ENCODE measurements at regions not wholly inside any gene's neighbourhood (a gene's known extent, or its start where the extent isn't known, plus 50 kb on each side); places are given as distances from the start of the nearest gene placed in this dataset.
A peak's percentile ranks its signal among the peaks of the same experiment; 100 is the strongest.
"Not testable (repeated sequence)": the region's sequence is repeated elsewhere in the genome, so short reads cannot be mapped to it uniquely, and the experiment has no call there.

DNA sequence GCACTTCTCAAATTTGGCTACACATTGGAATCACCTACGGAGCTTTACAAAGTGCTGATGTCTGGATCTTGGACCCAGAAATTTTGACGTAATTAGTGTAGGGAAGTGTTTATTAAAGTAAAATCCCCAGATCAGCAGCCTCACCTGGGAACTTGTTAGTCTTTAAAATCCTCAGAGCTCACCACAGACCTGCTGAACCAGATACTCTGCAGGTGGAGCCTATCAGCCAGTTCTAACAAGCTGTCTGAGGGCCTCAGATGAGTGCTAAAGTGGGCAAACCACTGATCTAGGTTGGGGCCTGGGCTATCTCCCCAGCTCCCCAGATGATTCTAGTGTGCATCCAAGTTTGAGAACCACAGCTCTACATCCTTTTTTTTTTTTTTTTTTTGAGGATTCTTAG is 436.0 kb downstream of the ETS1 start:
- Mint-ChIP-seq H3K27me3 (no peaks in the 10 kb centered on the region), H3K4me3 (no peak overlapping the region)

DNA sequence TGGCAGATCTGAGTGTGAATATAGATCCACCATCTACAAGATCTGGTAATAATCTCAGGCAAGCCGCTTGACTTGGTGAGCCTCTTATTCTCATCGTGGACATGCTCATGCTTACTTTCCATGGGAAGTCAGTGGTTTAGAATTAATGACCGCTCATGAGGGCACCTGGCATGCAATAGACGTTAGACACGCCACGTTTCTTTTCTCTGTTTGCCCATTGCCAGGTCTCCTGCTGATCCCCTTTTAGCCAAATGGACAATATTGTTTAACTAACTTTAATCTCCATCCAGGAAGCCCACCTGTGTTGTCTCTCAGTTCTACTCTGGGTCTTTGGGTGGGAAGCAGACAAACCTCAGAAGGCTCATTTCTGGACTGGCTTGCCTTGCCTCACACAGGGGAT is 439.1 kb downstream of the ETS1 start:
- Mint-ChIP-seq H3K36me3 (no peaks in the 10 kb centered on the region), H3K4me3 (no peak overlapping the region), H3K27ac (no peak overlapping the region), H3K9me3 (no peaks in the 10 kb centered on the region), H3K4me1 (no peaks in the 10 kb centered on the region), H3K27me3 (no peaks in the 10 kb centered on the region)

More for the DNA sequence above, 436.0 kb downstream of the ETS1 start:
- no peaks in the 10 kb centered on the region for H3K36me3 Mint-ChIP-seq
- no peaks in the 10 kb centered on the region for H3K4me1 Mint-ChIP-seq
- no peak overlapping the region for H3K27ac Mint-ChIP-seq
- H3K9me3 Mint-ChIP-seq: no peaks in the 10 kb centered on the region

DNA sequence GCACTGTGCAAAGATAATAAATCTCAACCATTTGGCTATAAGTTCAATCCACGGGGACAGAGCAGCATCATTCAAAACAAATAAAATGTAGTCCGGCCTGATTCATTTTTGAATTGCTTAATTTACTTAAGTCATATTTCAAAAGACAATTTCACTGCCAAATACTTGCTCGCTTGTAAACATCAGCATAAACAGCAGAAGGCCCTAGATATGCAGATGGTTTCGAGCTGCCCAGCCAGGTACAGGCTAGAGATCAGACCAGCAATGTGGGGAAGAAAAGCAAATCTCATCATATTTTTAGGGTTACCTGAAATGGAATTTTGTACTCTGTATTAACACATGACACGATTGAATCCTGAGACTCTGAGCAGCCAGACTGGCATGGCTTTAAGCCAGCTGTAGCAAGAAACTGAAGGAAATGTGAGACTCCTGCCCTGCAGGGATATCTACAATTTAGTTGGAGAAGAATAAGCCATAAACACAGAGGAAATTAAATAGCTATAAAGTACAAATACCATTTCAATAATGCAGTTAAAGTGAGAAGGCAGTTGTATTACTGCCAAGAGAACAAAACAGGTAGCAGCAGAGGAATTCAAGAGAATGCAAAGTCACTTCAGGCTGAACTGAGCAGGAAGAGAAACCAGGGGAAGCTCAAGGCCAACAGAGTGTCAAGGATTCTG is 440.3 kb downstream of the ETS1 start:
- H3K36me3 Mint-ChIP-seq: no peaks in the 10 kb centered on the region
- no peak overlapping the region for H3K27ac Mint-ChIP-seq
- no peaks in the 10 kb centered on the region for H3K4me1 Mint-ChIP-seq

DNA sequence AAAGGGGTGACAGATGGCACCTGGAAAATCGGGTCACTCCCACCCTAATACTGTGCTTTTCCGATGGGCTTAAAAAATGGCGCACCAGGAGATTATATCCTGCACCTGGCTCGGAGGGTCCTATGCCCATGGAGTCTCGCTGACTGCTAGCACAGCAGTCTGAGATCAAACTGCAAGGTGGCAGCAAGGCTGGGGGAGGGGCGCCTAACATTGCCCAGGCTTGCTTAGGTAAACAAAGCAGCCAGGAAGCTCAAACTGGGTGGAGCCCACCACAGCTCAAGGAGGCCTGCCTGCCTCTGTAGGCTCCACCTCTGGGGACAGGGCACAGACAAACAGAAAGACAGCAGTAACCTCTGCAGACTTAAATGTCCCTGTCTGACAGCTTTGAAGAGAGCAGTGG is 447.1 kb downstream of the ETS1 start:
- not testable (repeated sequence) for H3K4me3 Mint-ChIP-seq, H3K36me3 Mint-ChIP-seq, H3K27ac Mint-ChIP-seq, H3K9me3 Mint-ChIP-seq, H3K27me3 Mint-ChIP-seq
- peaks cover 12% of the 10 kb centered on the region for H3K4me1 Mint-ChIP-seq

More for the DNA sequence above, 440.3 kb downstream of the ETS1 start:
- no peaks in the 10 kb centered on the region for H3K27me3 Mint-ChIP-seq
- no peak overlapping the region for H3K4me3 Mint-ChIP-seq
- no peaks in the 10 kb centered on the region for H3K9me3 Mint-ChIP-seq

DNA sequence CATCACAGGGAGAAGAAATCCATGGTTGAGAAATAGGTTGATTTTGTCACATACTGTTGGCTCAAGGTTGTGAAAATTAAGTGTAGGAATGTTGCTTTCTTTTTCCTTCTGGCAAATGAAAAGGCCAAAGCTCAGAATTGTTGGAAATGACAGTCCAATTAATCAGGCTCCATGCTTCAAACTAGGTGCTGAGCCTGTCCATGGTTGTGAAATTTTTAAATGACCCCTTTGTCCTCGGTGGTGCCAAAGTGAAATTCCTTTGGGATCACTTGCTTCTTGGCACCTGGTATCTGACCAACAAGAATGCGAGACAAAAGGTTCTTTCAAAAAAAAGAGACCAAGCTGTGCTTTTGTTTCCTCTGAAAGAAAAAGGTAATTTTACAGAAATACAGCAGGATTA is 451.9 kb downstream of the ETS1 start:
- peaks cover 4% of the 10 kb centered on the region for H3K9me3 Mint-ChIP-seq
- H3K4me1 Mint-ChIP-seq: peaks cover 12% of the 10 kb centered on the region
- H3K4me3 Mint-ChIP-seq: no peak overlapping the region
- H3K27me3 Mint-ChIP-seq: no peaks in the 10 kb centered on the region
- H3K36me3 Mint-ChIP-seq: peaks cover 4% of the 10 kb centered on the region
- no peak overlapping the region for H3K27ac Mint-ChIP-seq

DNA sequence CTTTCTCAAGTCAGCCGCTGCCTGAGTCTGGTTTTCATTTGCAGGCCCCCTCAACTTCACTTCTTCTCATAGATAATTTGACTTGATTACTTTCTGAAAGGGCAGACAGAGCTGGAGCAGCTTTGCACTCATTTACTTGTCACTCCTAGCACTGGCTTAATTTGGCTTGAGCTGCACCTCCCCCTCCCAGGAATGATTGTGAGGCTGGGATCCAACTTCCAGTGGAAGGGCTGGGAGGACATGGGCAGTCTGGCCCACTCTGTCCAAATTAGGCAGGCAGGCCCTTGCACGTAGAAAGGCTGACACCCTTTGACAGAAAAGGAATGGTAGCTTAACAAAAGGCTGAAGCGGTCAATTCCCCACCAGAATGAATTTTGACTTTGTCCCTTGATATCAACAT is 453.9 kb downstream of the ETS1 start:
- no peaks in the 10 kb centered on the region for H3K27me3 Mint-ChIP-seq

DNA sequence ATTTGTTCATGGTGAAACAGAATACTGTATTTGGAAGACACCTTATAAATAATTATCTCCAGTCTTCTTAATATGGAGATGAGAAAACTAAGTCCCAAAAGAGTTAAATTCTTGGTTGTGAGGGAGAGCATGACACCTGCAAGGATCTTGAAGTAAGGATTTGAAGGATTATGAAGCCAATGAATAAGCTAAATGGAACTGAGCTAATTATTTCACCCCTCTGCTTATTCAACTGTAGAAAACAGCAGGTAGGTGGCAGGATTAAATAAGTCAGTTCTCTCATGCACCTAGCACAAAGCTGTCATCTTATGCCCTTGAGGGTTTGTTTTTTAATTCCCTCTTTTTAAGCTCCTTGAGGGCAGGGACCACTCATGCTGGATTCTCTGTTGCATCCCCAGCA is 457.3 kb downstream of the ETS1 start:
- H3K27ac Mint-ChIP-seq: no peak overlapping the region
- no peak overlapping the region for H3K4me3 Mint-ChIP-seq
- no peaks in the 10 kb centered on the region for H3K9me3 Mint-ChIP-seq
- H3K27me3 Mint-ChIP-seq: no peaks in the 10 kb centered on the region
- H3K36me3 Mint-ChIP-seq: no peaks in the 10 kb centered on the region
- no peaks in the 10 kb centered on the region for H3K4me1 Mint-ChIP-seq

More for the DNA sequence above, 453.9 kb downstream of the ETS1 start:
- no peaks in the 10 kb centered on the region for H3K9me3 Mint-ChIP-seq
- no peak overlapping the region for H3K27ac Mint-ChIP-seq
- H3K4me3 Mint-ChIP-seq: no peak overlapping the region
- no peaks in the 10 kb centered on the region for H3K36me3 Mint-ChIP-seq
- no peaks in the 10 kb centered on the region for H3K4me1 Mint-ChIP-seq

DNA sequence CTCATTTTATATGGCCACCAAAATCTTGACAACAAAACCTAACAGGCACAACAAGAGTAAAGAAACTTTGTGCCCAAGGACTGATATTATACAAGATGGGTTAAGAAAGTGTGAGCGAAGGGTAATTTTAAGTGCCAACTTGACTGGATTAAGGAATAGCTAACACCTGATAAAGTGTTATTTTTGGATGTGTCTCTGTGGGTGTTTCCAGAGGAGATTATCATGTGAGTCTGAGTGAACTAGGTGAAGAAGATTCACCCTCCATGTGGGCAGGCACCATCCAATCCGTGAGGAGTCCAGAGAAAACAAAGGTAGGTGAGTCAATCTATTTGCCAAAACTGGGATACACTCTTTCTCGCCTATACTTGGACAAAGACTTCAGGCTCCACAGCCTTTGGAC is 461.6 kb downstream of the ETS1 start:
- H3K36me3 Mint-ChIP-seq: no peaks in the 10 kb centered on the region
- H3K4me1 Mint-ChIP-seq: no peaks in the 10 kb centered on the region
- H3K9me3 Mint-ChIP-seq: no peaks in the 10 kb centered on the region
- H3K27me3 Mint-ChIP-seq: no peaks in the 10 kb centered on the region
- no peak overlapping the region for H3K4me3 Mint-ChIP-seq
- no peak overlapping the region for H3K27ac Mint-ChIP-seq

DNA sequence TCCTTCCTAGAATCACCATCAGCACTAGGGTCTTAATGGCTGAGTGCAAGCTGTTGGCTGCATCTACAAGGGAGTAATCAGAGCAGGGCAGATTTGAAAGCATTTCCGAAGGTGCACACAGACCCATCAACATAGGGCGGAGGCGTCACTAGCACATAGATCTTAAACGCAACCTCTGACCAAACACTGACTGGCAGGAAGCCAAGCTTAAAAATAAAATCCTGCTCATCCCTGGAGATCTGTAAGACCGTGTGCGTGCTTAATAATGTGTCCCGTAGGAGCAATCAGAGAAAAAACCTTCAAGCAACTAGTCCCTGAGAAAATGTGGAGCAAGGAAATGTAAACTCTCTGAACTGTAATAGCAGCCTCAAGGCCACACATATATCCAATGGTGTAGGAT is 470.5 kb downstream of the ETS1 start:
- Mint-ChIP-seq H3K4me3 (no peak overlapping the region), H3K9me3 (no peaks in the 10 kb centered on the region), H3K27ac (no peak overlapping the region)

DNA sequence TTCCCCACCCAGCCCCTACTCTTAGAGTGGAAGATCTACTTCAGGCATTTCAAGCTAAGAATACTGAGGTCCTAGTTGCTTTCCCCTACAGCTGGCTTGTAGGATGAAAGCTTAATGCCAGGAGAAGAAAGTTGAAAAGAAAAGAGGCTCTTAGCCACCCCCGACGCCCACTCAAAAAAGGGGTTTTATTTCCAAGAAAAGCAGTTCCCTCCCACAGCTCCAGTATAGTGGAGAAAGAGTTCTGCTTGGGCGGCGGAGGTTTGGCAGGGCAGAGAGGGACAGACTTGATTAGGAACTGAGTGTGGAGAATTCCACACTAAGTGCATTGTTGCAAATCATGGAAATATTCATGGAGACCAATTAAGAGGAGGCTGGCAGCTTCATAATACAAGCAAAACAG is 470.9 kb downstream of the ETS1 start:
- H3K27me3 Mint-ChIP-seq: no peaks in the 10 kb centered on the region
- H3K4me3 Mint-ChIP-seq: no peak overlapping the region
- H3K4me1 Mint-ChIP-seq: no peaks in the 10 kb centered on the region
- no peak overlapping the region for H3K27ac Mint-ChIP-seq
- peaks cover 2% of the 10 kb centered on the region for H3K36me3 Mint-ChIP-seq
- no peaks in the 10 kb centered on the region for H3K9me3 Mint-ChIP-seq

More for the DNA sequence above, 470.5 kb downstream of the ETS1 start:
- peaks cover 2% of the 10 kb centered on the region for H3K36me3 Mint-ChIP-seq
- no peaks in the 10 kb centered on the region for H3K27me3 Mint-ChIP-seq
- H3K4me1 Mint-ChIP-seq: no peaks in the 10 kb centered on the region

DNA sequence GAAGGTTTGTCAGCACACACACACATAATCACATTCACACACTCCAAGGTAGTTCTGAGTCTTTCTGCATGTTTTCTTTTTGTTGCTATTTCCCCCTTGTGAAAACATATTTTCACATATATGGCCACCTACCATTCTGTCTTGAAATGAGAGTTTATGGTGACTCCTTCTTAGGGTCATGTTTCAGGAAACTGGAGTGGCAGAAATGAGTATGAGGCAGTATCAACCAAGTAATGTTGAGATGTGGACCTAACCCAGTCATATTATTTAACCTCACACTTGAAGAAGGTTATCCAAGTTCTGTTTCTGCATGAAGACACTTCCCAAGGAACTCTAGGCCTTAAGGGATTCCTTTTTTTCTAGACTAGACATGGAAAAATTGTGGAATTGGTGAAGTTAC is 481.4 kb downstream of the ETS1 start:
- H3K36me3 Mint-ChIP-seq: peaks cover 19% of the 10 kb centered on the region
- H3K27me3 Mint-ChIP-seq: no peaks in the 10 kb centered on the region

DNA sequence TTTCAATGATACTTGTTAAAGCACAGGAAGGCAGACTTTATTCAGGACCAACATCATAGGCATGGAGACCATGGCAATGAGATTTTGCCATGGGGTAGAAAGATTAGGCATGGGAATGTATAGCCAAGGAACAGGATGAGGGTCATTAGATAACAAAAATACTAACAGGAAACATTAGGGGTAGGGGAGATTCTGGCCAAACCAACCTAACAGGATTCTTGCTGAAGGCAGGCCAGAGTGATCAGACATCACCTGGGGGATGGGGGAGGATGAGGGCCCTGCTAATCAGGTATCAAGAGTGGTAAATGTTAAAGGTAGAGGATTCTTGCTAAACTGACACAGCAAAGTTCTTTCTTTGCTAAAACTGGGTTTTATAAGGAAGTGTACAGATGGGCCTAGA is 481.8 kb downstream of the ETS1 start:
- Mint-ChIP-seq H3K27ac (peak overlapping the region; percentile 1), H3K36me3 (peaks cover 19% of the 10 kb centered on the region), H3K4me3 (no peak overlapping the region), H3K4me1 (peaks cover 30% of the 10 kb centered on the region), H3K27me3 (no peaks in the 10 kb centered on the region), H3K9me3 (peaks cover 5% of the 10 kb centered on the region)

More for the DNA sequence above, 481.4 kb downstream of the ETS1 start:
- Mint-ChIP-seq H3K4me3 (no peak overlapping the region), H3K4me1 (peaks cover 30% of the 10 kb centered on the region), H3K9me3 (peaks cover 5% of the 10 kb centered on the region), H3K27ac (no peak overlapping the region)

DNA sequence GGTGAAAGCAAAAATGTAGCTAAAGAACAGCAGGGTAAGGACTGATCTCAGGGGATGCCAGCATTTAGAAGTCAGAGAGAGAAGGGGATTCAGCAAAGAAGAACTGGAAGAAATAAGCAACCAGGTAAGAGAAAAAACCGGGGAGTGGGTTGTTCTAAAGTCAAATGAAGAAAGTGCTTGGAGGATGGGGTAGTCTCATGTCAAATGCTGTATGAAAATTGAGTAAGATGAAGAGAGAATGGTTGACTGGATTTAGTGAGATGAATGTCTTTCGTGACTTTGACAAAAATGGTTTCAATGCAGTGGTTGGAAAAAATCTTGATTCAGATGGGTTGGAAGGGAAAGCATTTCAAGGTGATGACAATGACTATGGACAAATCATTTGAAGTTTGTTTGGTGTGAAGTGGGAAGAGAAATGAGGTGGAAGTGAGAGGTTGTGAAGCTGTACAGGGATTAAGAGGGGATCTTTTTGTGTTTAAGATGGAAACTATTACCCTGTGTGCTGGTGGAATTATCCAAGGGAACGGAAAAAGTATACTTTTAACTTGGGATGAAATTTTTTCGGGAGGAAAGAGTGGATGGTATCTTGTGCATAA is 484.0 kb downstream of the ETS1 start:
- no peaks in the 10 kb centered on the region for H3K27me3 Mint-ChIP-seq
- peaks cover 5% of the 10 kb centered on the region for H3K9me3 Mint-ChIP-seq
- H3K4me3 Mint-ChIP-seq: peak overlapping the region; percentile 16
- H3K36me3 Mint-ChIP-seq: peaks cover 12% of the 10 kb centered on the region
- H3K27ac Mint-ChIP-seq: peak overlapping the region; percentile 64
- peaks cover 45% of the 10 kb centered on the region for H3K4me1 Mint-ChIP-seq

DNA sequence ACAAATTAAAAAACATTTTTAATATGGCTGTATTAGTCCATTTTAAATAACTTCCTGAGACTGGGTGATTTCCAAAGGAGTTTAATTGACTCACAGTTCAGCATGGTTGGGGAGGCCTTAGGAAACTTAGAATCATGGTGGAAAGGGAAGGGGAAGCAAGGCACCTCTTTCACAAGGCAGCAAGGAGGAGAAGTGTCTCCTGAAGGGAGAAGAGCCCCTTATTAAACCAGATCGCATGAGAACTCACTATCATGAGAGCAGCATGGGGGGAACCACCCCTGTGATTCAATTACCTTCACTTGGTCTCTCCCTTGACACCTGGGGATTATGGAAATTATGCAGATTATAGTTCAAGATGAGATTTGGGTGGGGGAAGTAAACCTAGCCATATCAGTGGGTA is 488.6 kb downstream of the ETS1 start:
- Mint-ChIP-seq H3K4me3 (peak overlapping the region; percentile 48), H3K36me3 (peaks cover 6% of the 10 kb centered on the region), H3K9me3 (peaks cover 5% of the 10 kb centered on the region), H3K27me3 (no peaks in the 10 kb centered on the region), H3K27ac (peak overlapping the region; percentile 94), H3K4me1 (peaks cover 47% of the 10 kb centered on the region)

DNA sequence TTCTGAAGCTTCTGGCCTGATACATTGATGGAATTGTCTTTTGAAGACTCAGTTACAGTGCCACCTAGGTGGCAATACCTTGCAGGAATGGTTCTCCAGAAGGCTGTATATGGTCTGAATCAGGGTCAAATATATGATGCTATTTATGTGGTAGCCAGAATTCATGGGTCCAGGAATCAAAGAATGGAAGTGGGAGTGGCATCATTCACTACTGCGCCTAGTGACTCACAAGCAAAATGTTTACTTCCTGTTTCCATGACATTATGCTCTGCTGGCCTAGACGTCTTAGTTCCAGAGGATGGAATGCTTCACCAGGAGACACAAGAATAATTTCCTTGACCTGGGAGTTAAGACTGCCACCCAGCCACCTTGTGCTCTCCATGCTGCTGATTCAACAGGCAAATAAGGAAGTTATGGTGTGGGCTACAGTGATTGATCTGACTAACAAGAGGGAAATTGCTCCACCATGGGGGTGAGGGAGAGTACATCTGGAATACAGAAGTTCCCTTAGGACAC is 491.8 kb downstream of the ETS1 start:
- peaks cover 2% of the 10 kb centered on the region for H3K9me3 Mint-ChIP-seq
- no peaks in the 10 kb centered on the region for H3K27me3 Mint-ChIP-seq
- H3K4me1 Mint-ChIP-seq: peaks cover 31% of the 10 kb centered on the region
- peak overlapping the region; percentile 56 for H3K27ac Mint-ChIP-seq
- peak overlapping the region; percentile 72 for H3K4me3 Mint-ChIP-seq
- peaks cover 1% of the 10 kb centered on the region for H3K36me3 Mint-ChIP-seq

DNA sequence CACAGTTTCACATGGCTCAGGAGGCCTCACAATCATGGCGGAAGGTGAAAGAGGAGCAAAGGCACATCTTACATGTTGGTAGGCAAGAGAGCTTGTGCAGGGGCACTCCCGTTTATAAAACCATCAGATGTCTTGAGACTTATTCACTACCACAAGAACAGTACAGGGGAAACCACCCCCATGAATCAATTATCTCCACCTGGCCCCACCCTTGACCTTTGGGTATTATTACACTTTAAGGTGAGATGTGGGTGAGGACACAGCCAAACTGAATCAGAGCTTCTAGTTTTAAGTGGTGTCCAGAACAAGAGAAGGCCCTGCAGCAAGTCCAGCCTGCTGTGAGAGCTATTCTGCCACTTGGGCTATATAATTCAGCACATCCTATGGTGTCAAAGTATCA is 493.7 kb downstream of the ETS1 start:
- Mint-ChIP-seq H3K27ac (no peak overlapping the region), H3K9me3 (peaks cover 13% of the 10 kb centered on the region)

More for the DNA sequence above, 493.7 kb downstream of the ETS1 start:
- H3K4me3 Mint-ChIP-seq: no peak overlapping the region
- H3K4me1 Mint-ChIP-seq: peaks cover 15% of the 10 kb centered on the region
- H3K36me3 Mint-ChIP-seq: peaks cover 11% of the 10 kb centered on the region
- no peaks in the 10 kb centered on the region for H3K27me3 Mint-ChIP-seq

Measured in activated naive CD4-positive, alpha-beta T cell treated with anti-CD3 and anti-CD28 coated beads, Interleukin-2, amount 50 U/mL, for 24 hours (primary cell).